HG03025 (cell line): ENCODE measurements at regions not wholly inside any gene's neighbourhood (a gene's known extent, or its start where the extent isn't known, plus 50 kb on each side); places are given as distances from the start of the nearest gene placed in this dataset.

Experiments
- ATAC-seq: cut with Tn5 transposase; IDR thresholded peaks from one replicate; pipeline ENCODE4 v1.9.1; 2021; ENCODE audit warnings: mild to moderate bottlenecking, moderate library complexity; ENCODE audit not compliant: unreplicated experiment, low FRiP score

DNA sequence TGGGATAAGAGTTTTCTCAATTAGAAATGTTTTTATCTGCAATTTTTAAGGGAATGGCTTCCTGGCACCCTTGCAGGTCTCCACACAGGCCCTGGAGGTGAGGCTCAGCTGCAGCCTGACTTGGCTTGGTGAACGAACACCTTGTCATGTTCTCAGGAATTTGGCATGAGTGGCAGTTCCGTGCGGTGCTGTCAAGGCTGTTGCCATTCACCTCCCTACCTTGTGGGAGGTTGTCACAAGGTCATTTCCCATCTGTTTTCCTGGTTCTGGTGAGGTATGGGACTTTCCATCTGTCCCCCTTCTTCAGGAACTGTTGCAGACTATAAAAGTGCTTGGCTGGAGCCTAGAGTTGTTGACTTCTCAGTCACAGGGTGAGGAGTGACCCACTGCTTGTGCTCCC, 82.9 kb downstream of the ELOVL4 start:
- no peak for ATAC-seq

DNA sequence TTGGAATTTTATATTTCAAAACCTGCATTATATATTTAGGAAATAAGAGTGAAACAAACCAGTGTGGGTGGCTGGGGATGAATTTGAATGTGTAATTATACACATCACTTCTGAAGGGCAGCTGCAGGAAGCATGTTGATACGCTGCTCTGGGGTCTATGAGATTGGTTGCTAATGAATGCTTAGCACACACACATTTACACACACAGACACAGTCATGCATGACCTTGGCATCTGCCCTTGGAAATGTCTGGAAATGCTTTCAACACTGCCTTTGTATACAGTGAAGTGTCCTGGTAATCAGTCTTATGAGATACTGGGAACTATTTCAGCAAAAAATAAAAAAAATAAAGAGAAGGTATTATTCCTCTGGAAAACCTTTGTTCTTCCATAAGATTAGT, 83.4 kb downstream of the ELOVL4 start:
- no peak for ATAC-seq

GRCh38 chr6:79863566-79863965, 83.8 kb downstream of the ELOVL4 start:
- ATAC-seq, result no peak

DNA sequence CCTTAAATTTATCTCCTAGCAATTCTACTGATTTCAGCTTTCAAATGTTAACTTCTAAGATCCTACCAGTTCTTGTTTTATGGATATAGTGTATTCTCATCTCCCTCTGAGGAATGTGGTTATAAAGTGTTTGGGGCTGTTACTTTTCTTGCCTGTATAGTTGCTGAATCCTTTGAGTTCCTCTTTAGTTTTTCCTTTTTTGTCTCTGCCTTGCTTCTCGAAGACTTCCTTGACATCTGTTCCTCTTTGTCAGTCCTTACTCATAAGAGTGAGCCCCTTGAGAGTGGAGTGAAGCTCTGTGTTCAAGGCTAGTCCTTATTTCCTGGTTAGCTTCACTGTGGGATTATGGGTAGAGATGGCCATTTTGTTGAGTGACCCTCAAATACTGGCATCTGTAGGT, 84.6 kb downstream of the ELOVL4 start:
- no peak for ATAC-seq

- no peak for ATAC-seq
Observed at GRCh38 chr6:79862126-79862525, 85.2 kb downstream of the ELOVL4 start.

- ATAC-seq, result no peak
Observed at GRCh38 chr6:79861023-79861422, 86.3 kb downstream of the ELOVL4 start.

DNA sequence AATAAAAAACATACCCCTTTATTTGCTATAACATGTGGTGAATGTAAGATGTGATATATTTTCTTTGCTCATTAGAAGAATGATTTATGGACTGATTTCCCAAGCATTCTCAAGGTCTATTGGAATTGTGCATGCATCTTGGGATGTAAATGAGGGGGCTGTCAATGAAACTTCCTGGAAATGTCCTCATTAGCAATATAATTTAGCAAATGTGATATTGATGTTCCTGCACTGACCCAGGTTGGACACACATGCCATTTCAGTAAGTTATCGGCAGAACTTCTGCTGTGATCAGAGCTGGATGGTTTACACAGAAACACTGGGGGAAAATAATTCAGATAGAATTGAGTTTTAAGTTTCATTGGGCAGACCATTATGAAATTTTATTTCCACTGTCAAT, 99.9 kb downstream of the ELOVL4 start:
- no peak for ATAC-seq

DNA sequence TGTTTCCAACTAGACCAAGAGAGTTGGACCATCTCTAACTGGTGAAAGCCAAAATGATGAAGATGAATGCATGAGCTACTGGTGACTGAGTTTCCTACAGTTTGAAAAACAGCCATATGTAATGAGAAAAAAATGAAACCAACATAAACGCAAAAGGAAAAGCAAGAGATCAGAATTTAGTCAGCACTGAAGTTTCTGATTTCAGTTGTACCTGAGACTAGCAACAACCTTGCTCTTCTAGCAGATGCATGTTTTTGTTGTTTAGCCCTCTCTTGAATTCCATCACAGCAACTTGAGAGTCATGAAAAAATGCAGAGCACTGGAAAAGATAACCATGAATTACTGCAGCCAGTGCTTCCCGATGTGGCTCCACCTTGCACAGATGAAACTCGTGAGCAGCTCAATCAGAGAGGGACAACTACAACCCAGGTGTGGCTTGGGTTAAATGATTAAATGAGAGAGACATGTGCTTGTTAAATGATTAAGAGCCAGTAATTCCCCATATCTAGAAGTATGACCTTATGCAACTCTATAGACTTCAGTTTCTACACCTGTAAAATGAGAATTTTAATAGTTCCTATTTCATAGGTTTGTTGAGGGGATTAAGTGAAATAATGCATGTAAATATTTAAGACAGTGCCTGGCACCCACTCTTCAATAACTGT, 104.8 kb downstream of the ELOVL4 start:
- ATAC-seq, result peak; percentile 52

DNA sequence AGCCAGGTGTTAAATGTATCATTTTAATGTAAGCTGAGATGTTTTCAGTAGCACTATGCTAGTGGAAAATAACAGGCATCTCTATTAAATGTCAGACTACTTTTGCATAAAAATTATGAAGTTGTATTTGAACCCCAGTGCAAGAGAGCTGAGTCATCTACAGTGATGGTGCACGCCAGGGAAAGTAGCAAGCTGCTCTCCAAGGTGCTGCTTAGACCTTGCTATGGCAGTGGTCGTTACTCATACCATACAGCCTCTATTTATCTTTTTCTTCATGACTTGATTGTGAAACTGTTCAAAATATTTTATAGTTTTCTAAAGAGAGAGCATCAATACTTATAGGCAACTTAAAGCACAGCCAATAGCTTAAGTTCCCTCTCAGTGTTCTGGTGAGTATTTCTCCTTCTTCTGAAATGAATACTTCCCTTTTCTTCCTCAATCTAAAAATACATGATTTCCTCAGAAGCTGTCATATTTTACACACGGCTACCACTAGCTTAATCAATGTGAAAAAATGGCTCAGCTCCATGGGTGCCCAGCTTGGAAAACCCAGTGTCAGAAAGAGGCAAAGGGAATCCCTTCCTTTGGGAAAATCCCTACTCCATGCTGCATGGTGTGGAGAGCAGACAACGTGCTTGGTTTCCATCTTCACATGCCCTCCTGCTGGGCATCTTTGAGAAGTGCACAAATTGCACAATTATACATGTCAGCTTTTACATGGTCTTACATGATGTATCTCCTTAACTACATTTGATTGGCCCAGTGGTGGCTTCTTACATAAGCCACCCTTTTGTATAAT, 105.6 kb downstream of the ELOVL4 start:
- peak; percentile 30 for ATAC-seq

DNA sequence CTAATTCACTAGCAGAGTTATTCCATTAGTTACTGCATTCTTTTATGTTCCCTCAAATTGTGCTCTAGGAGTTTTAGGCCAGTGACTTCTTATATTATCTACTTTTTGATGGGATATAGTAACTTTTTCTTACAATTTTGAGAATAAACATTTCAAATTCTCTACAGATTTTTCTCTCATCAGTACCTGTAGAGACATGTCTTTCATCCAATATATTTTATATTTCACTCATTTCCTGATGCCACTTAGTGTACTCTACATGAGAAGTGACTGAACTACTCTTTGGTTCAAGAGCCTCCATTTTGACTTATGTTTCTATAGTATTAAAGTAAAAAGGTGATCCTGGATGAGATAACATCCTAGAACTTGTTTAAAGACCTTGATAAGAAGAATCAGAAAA, 108.5 kb downstream of the ELOVL4 start:
- ATAC-seq, result no peak

DNA sequence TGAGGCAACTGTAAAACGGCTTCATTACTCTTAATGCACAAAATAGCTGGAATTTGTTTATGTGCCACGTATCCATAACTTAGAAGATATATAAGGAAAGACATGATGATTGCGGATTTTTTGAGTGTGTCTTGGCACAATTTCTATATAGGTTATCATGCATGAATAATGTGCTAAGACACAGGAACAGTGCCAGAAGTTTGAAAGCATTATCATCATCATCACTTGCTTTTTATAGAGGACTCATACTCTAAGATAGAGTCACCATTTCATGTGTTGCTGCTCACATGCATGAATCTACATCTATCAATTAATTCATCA, 113.4 kb downstream of the ELOVL4 start:
- ATAC-seq, result no peak

- ATAC-seq, result no peak
Observed at GRCh38 chr6:79833264-79833963, 113.9 kb downstream of the ELOVL4 start.

DNA sequence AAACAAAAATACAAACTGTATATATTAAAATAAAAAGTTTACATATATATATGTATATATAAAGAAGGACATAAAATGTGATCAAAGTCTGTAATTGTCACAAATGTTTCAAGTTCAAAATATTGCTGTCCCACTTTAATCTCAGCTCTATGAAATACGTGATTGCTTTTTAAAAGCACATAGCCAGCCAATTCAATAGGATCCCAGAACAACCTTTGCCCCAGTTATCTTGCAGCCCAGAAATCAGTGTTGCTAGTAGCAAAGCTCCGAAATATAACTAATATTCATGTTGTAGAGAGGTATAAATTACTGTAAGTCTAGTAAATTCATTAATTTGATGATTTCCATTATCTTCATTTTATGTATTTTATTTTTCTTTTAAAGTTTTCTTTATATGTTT, 114.6 kb downstream of the ELOVL4 start:
- no peak for ATAC-seq

GRCh38 chr6:79824202-79824601, 123.2 kb downstream of the ELOVL4 start:
- no peak for ATAC-seq

DNA sequence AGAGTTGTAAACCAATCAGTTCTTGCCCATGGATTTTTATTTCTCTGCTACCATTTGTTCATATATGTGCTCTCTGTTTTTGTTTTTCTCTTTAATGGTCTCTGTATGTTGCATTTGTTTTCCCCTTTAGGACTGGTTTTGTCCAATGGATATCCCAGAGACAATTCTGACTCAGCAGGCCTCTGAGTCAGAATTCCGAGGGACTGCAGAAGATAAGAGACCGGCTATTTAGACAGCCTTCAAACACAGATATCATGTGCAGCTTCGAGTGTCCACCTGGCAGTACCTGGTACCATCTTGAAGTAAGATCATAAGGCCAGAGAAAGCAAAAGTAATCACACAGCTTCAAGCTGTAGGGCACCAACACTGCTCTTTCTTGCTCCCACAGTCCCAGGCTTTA, 125.5 kb downstream of the ELOVL4 start:
- ATAC-seq, result no peak

DNA sequence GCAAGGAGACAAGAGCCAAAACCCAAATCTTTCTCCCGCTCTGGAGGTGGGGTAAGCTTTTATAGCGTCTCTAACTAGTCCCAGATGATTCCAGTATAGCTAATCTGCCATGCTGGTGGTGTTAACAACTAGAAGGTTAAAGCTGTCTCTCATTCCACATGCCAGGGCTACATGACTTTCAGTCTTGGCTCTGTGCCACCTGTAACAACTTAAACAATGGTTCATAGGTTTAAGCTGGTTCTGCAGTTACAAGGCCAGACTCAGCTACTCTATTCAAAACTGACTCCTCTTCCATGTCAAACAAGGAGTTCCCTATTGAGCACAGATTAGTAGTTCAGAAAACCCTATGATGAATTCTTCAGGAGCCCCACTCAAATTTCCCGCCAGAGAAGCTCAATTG, 128.9 kb downstream of the ELOVL4 start:
- no peak for ATAC-seq

DNA sequence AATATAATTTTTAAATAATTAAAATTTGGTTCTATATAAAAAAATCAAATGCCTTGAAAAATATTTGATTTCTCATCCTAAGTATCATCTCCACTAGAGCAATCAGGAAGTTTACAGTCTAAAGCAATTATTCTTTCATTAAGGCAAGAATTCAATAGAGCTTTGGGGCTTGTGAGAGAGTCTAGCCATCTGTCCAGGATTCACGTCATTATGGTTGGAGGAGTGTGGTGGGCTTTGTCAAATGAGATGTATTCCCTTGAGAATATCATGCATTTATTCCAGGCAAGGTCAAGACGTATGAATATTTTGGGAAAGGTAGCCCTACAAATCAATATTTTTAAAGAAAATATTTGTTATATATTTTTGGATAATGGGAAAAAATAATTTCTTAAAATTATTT, 132.4 kb downstream of the ELOVL4 start:
- no peak for ATAC-seq

GRCh38 chr6:79813854-79814709, 133.3 kb downstream of the ELOVL4 start:
- ATAC-seq, result peak; percentile 92

GRCh38 chr6:79813143-79813850, 134.1 kb downstream of the ELOVL4 start:
- ATAC-seq, result no peak

- ATAC-seq, result no peak
Observed at GRCh38 chr6:79812195-79812594, 135.2 kb downstream of the ELOVL4 start.
